Esophagus mucosa (tissue), 1 donor: ENCODE measurements at regions not wholly inside any gene's neighbourhood (a gene's known extent, or its start where the extent isn't known, plus 50 kb on each side); places are given as distances from the start of the nearest gene placed in this dataset.

Experiments used
- ATAC-seq: fragments of 200-7000 bp; cut with Tn5 transposase; one replicate; pipeline ENCODE4 v1.9.1; 2020
- donor health status: DM: yes; HTN: yes; CAD: no.

GRCh38 chr15:47431501-47431900 is 285.8 kb upstream of the SEMA6D start:
- ATAC-seq: no peak

- ATAC-seq: no peak
Observed at GRCh38 chr15:47432826-47433225, 284.5 kb upstream of the SEMA6D start.

- ATAC-seq: no peak
Observed at GRCh38 chr15:47434596-47434995, 282.7 kb upstream of the SEMA6D start.

GRCh38 chr15:47437491-47437890 is 279.8 kb upstream of the SEMA6D start:
- no peak for ATAC-seq

GRCh38 chr15:47439146-47440111 is 277.9 kb upstream of the SEMA6D start:
- no peak for ATAC-seq

GRCh38 chr15:47442371-47442770 is 274.9 kb upstream of the SEMA6D start:
- ATAC-seq: no peak

- ATAC-seq: no peak
Observed at GRCh38 chr15:47443839-47444238, 273.5 kb upstream of the SEMA6D start.

- ATAC-seq: no peak
Observed at GRCh38 chr15:47445723-47446392, 271.4 kb upstream of the SEMA6D start.

GRCh38 chr15:47460795-47461573 is 256.3 kb upstream of the SEMA6D start:
- peak; percentile 68 for ATAC-seq

- no peak for ATAC-seq
Observed at GRCh38 chr15:47461652-47462141, 255.6 kb upstream of the SEMA6D start.

- peak; percentile 69 for ATAC-seq
Observed at GRCh38 chr15:47466357-47466756, 250.9 kb upstream of the SEMA6D start.

- no peak for ATAC-seq
Observed at GRCh38 chr15:47470983-47471382, 246.3 kb upstream of the SEMA6D start.

- no peak for ATAC-seq
Observed at GRCh38 chr15:47473106-47473725, 244.1 kb upstream of the SEMA6D start.

GRCh38 chr15:47473832-47474231 is 243.5 kb upstream of the SEMA6D start:
- ATAC-seq: no peak

GRCh38 chr15:47475336-47475735 is 242.0 kb upstream of the SEMA6D start:
- ATAC-seq: no peak

- ATAC-seq: no peak
Observed at GRCh38 chr15:47477341-47477740, 240.0 kb upstream of the SEMA6D start.

GRCh38 chr15:47484059-47484458 is 233.2 kb upstream of the SEMA6D start:
- ATAC-seq: no peak

- ATAC-seq: no peak
Observed at GRCh38 chr15:47484997-47485396, 232.3 kb upstream of the SEMA6D start.

- ATAC-seq: no peak
Observed at GRCh38 chr15:47485419-47485818, 231.9 kb upstream of the SEMA6D start.

- no peak for ATAC-seq
Observed at GRCh38 chr15:47486040-47486439, 231.3 kb upstream of the SEMA6D start.

GRCh38 chr15:47492195-47492594 is 225.1 kb upstream of the SEMA6D start:
- ATAC-seq: no peak
